OCI-M2 (cell line): ENCODE measurements at regions not wholly inside any gene's neighbourhood (a gene's known extent, or its start where the extent isn't known, plus 50 kb on each side); places are given as distances from the start of the nearest gene placed in this dataset.

ENCODE experiments used
- DNase-seq: peaks from one replicate; lab custom pipeline; 2025; ENCODE audit not compliant: unreplicated experiment; lab: John Stamatoyannopoulos, UW

GRCh38 chr15:98025237-98025636, 64.7 kb downstream of the ARRDC4 start:
- DNase-seq = no peak

DNA sequence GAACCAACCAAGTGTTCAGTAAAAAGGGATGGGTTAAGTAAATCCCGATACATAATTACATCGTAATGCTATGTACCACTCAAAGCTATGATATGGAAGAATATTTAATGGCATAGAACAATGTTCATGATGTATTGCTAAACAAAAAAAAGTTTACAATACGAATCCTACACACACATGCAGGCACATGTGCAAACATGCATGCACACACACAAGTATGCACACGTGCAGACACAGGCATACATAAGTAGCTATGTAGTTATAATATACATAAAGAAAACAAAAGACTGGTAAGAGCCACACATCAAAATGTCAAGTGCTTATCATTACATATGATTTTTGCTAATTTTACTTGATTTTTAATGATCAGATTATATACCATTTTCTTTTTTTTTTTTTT, 74.2 kb downstream of the ARRDC4 start:
- DNase-seq = no peak

DNA sequence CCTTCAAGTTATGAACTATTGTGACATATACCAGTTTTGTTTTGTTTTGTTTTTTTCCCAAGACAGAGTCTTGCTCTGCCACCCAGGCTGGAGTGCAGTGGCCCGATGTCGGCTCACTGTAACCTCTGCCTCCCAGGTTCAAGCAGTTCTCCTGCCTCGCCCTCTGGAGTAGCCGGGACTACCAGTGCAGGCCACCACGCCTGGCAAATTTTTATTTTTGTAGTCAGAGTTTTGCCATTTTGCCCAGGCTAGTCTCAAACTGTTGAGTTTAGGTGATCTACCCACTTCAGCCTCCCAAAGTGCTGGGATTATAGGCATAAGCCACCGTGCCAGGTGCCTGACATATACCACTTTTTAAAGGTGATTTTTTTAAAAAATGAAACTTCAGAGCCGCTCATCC, 74.6 kb downstream of the ARRDC4 start:
- no peak for DNase-seq

GRCh38 chr15:98035577-98036010, 75.1 kb downstream of the ARRDC4 start:
- no peak for DNase-seq

- DNase-seq = no peak
Observed at GRCh38 chr15:98039596-98039995, 79.1 kb downstream of the ARRDC4 start.

DNA sequence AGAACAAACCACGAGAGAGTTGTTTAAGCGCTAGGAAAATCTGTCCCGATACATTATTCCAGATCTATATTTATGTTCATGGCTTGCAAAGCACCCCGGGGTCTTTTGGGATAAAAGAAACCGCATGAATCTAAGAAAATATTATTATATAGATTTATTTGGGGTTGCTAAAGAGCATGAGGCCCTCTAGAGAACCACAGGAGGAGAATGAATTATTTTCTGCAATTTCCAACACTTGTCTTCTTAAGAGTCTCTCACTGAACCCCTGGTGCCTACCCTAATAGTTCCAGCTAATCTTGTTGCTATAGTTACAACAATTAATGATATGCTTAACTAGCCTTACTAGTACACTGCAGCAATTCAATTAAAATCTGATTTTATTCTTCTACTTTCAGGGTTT, 79.6 kb downstream of the ARRDC4 start:
- no peak for DNase-seq

DNA sequence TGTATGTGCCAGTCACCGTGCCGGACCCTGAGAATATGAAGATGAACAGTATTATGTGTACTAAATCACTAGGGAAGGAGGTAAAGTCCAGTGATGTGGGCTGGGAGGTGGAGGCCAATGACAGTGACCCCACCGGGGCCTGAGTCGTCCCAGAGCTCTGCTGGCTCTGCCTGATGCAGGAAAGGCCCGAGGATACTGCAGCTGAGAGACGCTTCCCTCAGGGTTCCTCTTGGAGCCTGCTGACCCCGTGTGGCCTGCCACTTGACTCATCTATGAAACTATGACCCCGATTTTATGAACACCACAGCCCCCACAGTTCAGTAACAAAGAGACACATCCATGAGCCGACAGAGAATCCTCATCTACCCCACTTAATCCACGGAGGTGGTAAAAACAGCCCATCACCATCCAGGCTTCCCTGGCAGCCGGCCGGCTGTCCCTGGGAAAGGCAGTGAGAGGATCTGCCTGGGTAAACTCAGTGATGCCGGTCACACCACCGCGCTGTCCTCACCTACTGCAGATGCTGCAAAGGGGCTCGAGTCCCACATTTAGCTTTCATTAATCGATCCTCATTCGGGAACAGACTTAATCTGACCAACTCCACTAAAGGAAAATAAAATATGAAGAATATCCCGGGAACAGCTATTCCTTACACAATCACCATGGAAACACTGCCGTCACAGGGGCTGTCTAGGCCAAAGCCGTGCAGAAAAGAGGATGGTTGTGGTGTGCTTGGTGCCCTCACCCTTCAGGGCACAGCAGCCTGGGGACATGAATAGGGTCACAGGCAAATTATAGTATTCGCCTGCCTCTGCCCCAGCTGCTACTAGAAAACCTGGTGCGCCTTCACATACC, 82.9 kb downstream of the ARRDC4 start:
- no peak for DNase-seq

GRCh38 chr15:98051734-98052133, 91.2 kb downstream of the ARRDC4 start:
- no peak for DNase-seq

DNA sequence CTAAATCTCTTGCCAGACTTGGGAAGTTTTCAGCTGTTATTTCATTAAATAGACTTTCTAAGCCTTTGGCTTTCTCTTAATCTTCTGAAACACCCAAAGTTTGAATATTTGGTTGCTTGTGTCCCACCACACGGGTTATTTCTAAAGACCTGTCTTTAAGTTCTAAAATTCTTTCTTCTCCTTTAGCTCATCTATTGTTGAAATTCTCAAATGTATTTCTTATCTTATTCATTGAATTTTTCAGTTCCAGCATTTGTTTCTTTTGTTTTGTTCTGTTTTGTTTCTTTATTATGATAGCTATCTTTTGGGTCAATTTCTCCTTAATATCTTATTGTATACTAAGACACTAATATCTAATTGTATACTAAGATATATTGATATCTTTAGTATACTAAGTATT, 97.0 kb downstream of the ARRDC4 start:
- no peak for DNase-seq

DNA sequence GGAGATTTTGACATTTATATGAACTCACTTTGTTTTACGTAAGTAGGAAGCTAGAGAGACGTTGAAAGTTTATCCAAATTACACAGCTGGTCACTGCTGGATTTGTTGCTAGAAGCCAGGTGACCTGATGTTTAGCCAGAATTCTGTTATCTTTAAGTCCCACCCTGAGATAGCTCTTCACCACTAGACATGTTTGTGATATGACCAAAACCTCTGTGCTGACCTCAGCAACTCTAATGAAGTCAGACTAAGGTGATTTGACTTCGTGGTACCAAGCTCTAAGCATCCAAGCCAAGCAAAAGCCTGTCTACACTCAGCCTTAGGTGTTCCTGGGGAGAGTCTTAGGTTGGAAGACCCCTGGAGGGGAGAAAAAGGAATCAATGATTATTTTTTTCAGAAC, 102.4 kb downstream of the ARRDC4 start:
- DNase-seq = no peak

DNA sequence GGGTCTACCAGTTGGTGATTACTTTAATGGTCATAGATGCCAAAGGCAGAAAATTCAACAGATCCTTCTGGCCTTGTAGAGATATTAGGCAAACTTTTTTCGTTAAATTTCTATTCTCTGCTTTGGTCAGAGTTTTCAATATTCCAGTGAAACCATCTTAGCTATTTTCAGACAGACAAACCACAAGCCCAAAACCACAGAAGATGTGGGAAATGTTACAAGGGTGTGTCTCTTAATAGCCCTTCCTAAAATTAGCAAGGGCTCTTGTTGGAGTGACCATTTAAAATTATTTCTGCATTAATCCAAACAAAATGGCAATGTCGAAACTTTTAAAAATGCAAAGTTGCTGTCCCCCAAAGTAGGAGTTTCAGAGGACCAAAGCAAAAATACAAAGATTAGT, 102.8 kb downstream of the ARRDC4 start:
- no peak for DNase-seq

GRCh38 chr15:98063871-98064270, 103.4 kb downstream of the ARRDC4 start:
- no peak for DNase-seq

- DNase-seq = no peak
Observed at GRCh38 chr15:98067339-98067738, 106.8 kb downstream of the ARRDC4 start.

- DNase-seq = no peak
Observed at GRCh38 chr15:98069256-98069655, 108.8 kb downstream of the ARRDC4 start.

GRCh38 chr15:98070137-98070536, 109.6 kb downstream of the ARRDC4 start:
- DNase-seq = no peak

DNA sequence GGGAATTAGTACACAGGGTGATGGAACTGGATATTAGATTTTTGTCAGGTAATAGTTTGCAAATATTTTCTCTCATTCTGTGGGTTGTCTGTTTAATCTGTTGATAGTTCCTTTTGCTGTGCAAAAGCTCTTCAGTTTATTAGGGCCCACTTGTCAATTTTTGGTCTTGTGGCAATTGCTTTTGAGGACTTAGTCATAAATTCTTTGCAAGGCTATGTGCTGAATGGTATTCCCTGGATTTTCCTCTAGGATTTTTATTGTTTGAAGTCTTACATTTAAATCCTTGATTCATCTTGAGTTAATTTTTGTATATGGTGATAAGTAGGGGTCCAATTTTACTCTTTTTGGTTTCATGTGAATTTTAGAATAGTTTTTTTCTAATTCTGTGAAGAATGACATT, 111.3 kb downstream of the ARRDC4 start:
- no peak for DNase-seq

- no peak for DNase-seq
Observed at GRCh38 chr15:98075441-98075840, 114.9 kb downstream of the ARRDC4 start.

DNA sequence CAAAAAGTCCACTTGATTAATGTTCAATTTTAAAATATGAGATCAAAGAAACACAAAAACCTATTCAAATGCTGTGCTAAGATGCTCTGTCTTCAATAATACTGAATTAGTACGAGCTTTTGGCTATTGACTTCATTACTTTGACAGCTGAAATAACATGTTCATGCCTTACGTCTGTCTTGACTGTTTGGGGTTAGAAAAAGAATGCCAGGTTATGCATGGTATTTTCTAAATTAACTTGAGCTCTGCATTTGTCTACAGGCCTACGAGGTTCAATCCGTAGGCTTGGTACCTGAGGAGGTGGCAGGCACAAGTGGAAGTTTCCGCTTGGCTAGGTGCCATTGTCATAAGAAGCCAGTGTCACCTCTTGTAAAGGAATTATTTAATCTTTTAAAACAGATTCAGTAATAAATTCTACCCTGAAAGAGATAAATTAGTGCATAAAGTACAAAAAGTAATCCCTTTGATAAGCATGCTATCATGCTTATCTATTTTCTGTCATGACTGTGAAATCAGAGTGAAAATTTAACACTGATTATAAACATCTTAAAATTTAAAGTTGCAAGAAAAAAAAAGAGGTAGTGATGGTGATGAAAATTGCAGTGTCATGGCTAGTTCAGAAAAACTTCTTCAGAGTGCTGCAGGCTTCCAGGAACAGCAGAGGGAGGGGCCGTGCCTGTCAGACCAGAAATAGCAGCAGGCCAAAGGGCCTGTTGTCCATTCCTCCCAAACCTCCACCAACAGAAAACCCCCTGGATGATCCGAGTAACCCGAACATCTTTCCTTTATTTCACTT, 115.7 kb downstream of the ARRDC4 start:
- no peak for DNase-seq

GRCh38 chr15:98077186-98077585, 116.7 kb downstream of the ARRDC4 start:
- no peak for DNase-seq

DNA sequence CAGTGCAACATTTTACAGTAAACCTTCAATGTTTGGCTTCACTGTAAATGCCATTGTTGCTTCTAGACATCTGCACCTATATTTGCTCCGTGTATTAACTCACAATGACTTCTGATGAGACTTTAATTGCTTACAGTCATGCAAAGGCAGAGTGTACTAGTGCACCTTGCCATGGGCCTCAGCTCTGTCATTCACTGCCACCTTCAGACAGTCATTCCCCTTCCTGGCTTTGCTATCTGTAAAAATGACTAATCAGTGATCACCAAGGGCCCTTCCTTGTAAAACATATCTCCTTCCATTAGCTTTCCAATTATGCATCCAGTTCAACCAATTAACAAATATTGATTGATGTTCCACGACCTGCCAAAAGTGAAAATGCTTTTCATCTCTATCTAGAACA, 120.3 kb downstream of the ARRDC4 start:
- DNase-seq = no peak

DNA sequence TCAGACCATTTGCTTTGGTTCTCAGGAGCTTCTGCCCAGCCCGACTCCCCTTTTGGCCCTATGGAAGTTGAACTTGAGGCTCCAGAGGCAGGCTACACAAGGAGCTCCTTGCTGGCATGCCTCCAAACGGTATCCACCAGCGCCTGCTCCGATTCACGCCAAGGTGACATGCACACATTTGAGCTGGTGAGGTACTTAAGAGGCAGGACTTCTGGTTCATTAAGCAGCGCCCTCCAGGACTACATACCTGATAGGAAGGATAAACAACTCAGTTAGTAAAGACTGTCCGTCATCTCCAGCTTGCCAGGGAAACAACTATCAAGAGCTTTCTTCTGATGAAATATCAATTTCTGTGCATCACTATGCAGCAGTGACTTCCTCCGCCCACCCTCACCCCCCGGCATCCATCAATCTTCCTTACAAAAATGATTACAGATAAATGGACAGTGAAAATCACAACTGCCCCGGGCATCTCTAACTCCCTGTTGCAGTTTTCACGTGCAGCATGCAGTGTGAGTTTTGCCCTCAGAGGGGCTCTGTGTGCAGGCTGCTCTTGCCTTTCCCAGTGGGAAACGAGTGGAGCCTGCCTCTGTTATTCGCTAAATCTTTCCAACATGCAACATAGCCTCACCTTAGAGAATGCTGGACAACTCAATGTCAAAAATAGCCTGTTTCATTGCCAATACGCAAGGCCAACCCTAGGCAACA, 122.9 kb downstream of the ARRDC4 start:
- DNase-seq = no peak
